ENCODE measurements at regions not wholly inside any gene's neighbourhood (a gene's known extent, or its start where the extent isn't known, plus 50 kb on each side); places are given as distances from the start of the nearest gene placed in this dataset.

DNA sequence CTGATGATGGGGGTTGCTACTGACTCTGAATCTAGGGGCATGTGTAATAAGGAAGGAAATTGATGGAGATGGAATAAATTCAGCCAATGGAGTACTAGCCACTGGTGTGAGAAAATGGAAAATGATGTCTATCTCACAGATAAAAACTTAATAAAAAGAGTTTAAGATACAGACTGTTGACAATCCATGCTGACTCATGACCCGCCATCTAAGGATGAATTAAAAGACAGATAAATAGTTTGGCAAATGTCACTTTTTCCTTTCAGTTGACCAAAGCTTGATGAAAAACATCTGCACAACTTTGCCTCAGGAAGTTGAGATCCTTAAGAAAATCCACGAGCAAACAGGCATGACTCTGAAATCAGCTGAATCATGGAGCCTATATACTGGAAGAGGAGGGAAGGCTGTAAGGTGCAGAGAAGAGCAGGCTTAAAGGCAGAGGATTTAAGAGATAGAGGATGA is 82.6 kb upstream of the BMP5 start:
- no peak overlapping the region for H2BK15ac ChIP-seq (ENCODE audit: low read length)
- no peak overlapping the region for H3K27ac ChIP-seq (ENCODE audit: low read depth, low read length)
- H3K79me1 ChIP-seq (ENCODE audit: low read depth, low read length) = no peaks in the 10 kb centered on the region
- H4K5ac ChIP-seq (ENCODE audit: insufficient read length, low read depth, low read length) = no peak overlapping the region
- no peaks in the 10 kb centered on the region for H3K27me3 ChIP-seq (replicated peaks in 1 of 4; ENCODE audit: control insufficient read depth in 3 of 4, extremely low read depth in 1 of 4, insufficient read depth in 3 of 4, low read length in 3 of 4)
- no peaks in the 10 kb centered on the region for H3K4me1 ChIP-seq (replicated peaks in 1 of 4; ENCODE audit: control insufficient read depth in 3 of 4, insufficient read depth in 4 of 4, low read length in 3 of 4)
- H2BK12ac ChIP-seq (ENCODE audit: low read depth, low read length) = no peak overlapping the region
- H4K91ac ChIP-seq (replicated peaks; ENCODE audit: insufficient read length, low read length) = no peak overlapping the region
- H3K56ac ChIP-seq (replicated peaks; ENCODE audit: insufficient read length, low read depth, low read length) = no peak overlapping the region
- H3K36me3 ChIP-seq (ENCODE audit: control insufficient read depth in 2 of 4, insufficient read depth in 4 of 4, low read length in 3 of 4) = no peaks in the 10 kb centered on the region
- no peak overlapping the region for H3K4me3 ChIP-seq (ENCODE audit: extremely low read depth in 1 of 4, insufficient read depth in 2 of 4, low read depth in 3 of 4, low read length in 4 of 4)
- CTCF ChIA-PET (ENCODE audit: partially characterized antibody) = no interaction called here
- H4K8ac ChIP-seq (ENCODE audit: extremely low read depth, insufficient read depth, low read length) = no peak overlapping the region
- no peaks in the 10 kb centered on the region for H3K9me3 ChIP-seq (ENCODE audit: insufficient read depth in 2 of 2, low read depth in 1 of 2, low read length in 1 of 2)
- no peak for TF ChIP-seq TEAD4 (IDR thresholded peaks at IDR 0.05; ENCODE audit: low read depth, low read length)
- no peak for TF ChIP-seq KDM5A (IDR thresholded peaks at IDR 0.05; ENCODE audit: low read length)
- no peak for TF ChIP-seq SRF (IDR thresholded peaks at IDR 0.05; ENCODE audit: low read depth, low read length)
- no peak for TF ChIP-seq YY1 (IDR thresholded peaks at IDR 0.05; ENCODE audit: low read depth, low read length)
- TF ChIP-seq, protein P1, sequence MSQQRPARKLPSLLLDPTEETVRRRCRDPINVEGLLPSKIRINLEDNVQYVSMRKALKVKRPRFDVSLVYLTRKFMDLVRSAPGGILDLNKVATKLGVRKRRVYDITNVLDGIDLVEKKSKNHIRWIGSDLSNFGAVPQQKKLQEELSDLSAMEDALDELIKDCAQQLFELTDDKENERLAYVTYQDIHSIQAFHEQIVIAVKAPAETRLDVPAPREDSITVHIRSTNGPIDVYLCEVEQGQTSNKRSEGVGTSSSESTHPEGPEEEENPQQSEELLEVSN (IDR thresholded peaks at IDR 0.05) = no peak
- TF ChIP-seq, protein P2, sequence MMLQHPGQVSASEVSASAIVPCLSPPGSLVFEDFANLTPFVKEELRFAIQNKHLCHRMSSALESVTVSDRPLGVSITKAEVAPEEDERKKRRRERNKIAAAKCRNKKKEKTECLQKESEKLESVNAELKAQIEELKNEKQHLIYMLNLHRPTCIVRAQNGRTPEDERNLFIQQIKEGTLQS (IDR thresholded peaks at IDR 0.05; ENCODE audit: insufficient read depth, low read depth, low read length) = no peak
- TF ChIP-seq TBP (IDR thresholded peaks at IDR 0.05; ENCODE audit: low read depth, low read length) = no peak
- no peak overlapping the region for H3K9ac ChIP-seq (replicated peaks in 1 of 4; ENCODE audit: extremely low read depth in 1 of 4, low read depth in 3 of 4, low read length in 3 of 4)
- H3K4ac ChIP-seq (replicated peaks; ENCODE audit: insufficient read length, low read depth, low read length) = no peak overlapping the region
- no peak overlapping the region for H3K23ac ChIP-seq (ENCODE audit: insufficient read length)
- no peak overlapping the region for H2BK5ac ChIP-seq (ENCODE audit: low read depth, low read length)
- no peak overlapping the region for H2BK20ac ChIP-seq (ENCODE audit: low read length)
- no peak for FAIRE-seq
- H3K14ac ChIP-seq (ENCODE audit: insufficient read length) = no peak overlapping the region
- H2AFZ ChIP-seq (ENCODE audit: low read length) = peak overlapping the region; percentile 78; the same call in 1 of the 2 replicates
- H3K18ac ChIP-seq (ENCODE audit: extremely low read depth, low read length) = no peak overlapping the region
- POLR2A ChIA-PET (ENCODE audit: partially characterized antibody) = no interaction called here
- H3K79me2 ChIP-seq (ENCODE audit: control insufficient read depth in 1 of 2, insufficient read depth in 2 of 2, low read length in 2 of 2) = no peaks in the 10 kb centered on the region
- H3K23me2 ChIP-seq (ENCODE audit: low read depth, low read length) = no peaks in the 10 kb centered on the region
- no peak overlapping the region for H2AK5ac ChIP-seq (ENCODE audit: low read depth, low read length)
- no peak overlapping the region for H2BK120ac ChIP-seq (replicated peaks; ENCODE audit: low read depth, low read length)
- 90% methylated on average over 2 of the region's 2 CpGs; no CpG with 5 or more reads in 1 of the 2 experiments for WGBS, 2 experiments (ENCODE audit: extremely low coverage in 1 of 2, insufficient coverage in 1 of 2, insufficient read length in 1 of 2, insufficient replicate concordance in 2 of 2, low coverage in 1 of 2, low lambda C conversion rate in 2 of 2, missing lambda C conversion rate in 1 of 2)
- H3K4me2 ChIP-seq (ENCODE audit: insufficient read depth in 1 of 2, low read depth in 2 of 2, low read length in 2 of 2) = no peak overlapping the region
- no peaks in the 10 kb centered on the region for H4K20me1 ChIP-seq (replicated peaks in 1 of 2; ENCODE audit: control insufficient read depth in 1 of 2, insufficient read depth in 2 of 2, low read length in 2 of 2)
- DNase-seq (ENCODE audit: low read depth in 1 of 2, low spot score in 2 of 2) = no peak
